DND-41 (cell line): ENCODE measurements at regions not wholly inside any gene's neighbourhood (a gene's known extent, or its start where the extent isn't known, plus 50 kb on each side); places are given as distances from the start of the nearest gene placed in this dataset.

Experiments
- ATAC-seq: fragments of 200-7000 bp; cut with Tn5 transposase; 3 replicates; pipeline ENCODE4 v1.9.1; 2021; ENCODE audit warnings: low read depth; ENCODE audit not compliant: insufficient read depth
- DNase-seq: peaks from one replicate; pipeline ENCODE4 v3.0.0-alpha.2; 2020
- H2AFZ ChIP-seq: 2 replicates; pipeline ENCODE4 v1.6.0; 2012; ENCODE audit warnings: low read depth, low read length
- H3K27ac ChIP-seq: 2 replicates; pipeline ENCODE4 v1.5.1; 2012; ENCODE audit warnings: low read length, inconsistent platforms
- H3K27me3 ChIP-seq: fragments of 200-600 bp; sonication (generic); 2 replicates; pipeline ENCODE4 v1.6.0; 2012; ENCODE audit warnings: low read length, mild to moderate bottlenecking, inconsistent platforms; ENCODE audit not compliant: insufficient read depth, poor library complexity
- H3K36me3 ChIP-seq: 2 replicates; pipeline ENCODE4 v1.5.1; 2012; ENCODE audit warnings: low read length, inconsistent platforms; ENCODE audit not compliant: insufficient read depth
- H3K4me1 ChIP-seq: 2 replicates; pipeline ENCODE4 v1.5.1; 2012; ENCODE audit warnings: mild to moderate bottlenecking, low read length; ENCODE audit not compliant: insufficient read depth
- H3K4me2 ChIP-seq: 2 replicates; pipeline ENCODE4 v1.6.0; 2012; ENCODE audit warnings: mild to moderate bottlenecking, moderate library complexity, low read length, inconsistent platforms; ENCODE audit not compliant: insufficient read depth
- H3K4me3 ChIP-seq, 2 experiments: fragments of 200-600 bp in 1 of 2; shearing (Covaris generic) in 1 of 2; 2 replicates each; pipeline ENCODE4 v1.5.1; 2012 to 2016; ENCODE audit warnings: inconsistent platforms in 2 of 2, low read length in 2 of 2, mild to moderate bottlenecking in 2 of 2, low read depth in 1 of 2, moderate library complexity in 1 of 2
- H3K79me2 ChIP-seq: 2 replicates; pipeline ENCODE4 v1.6.0; 2012; ENCODE audit warnings: low read length, inconsistent platforms; ENCODE audit not compliant: insufficient read depth
- H3K9ac ChIP-seq: 2 replicates; pipeline ENCODE4 v1.6.0; 2012; ENCODE audit warnings: low read depth, mild to moderate bottlenecking, inconsistent platforms, low read length, moderate library complexity
- H3K9me3 ChIP-seq: 2 replicates; pipeline ENCODE4 v1.5.1; 2012; ENCODE audit warnings: low read length, moderate library complexity, mild to moderate bottlenecking, inconsistent platforms; ENCODE audit not compliant: insufficient read depth, severe bottlenecking
- H4K20me1 ChIP-seq: 2 replicates; pipeline ENCODE4 v1.6.0; 2012; ENCODE audit warnings: low read length; ENCODE audit not compliant: insufficient read depth
- CTCF ChIP-seq: IDR thresholded peaks from 2 replicates; pipeline ENCODE4 v1.5.1; 2012; ENCODE audit warnings: borderline replicate concordance, low read length, moderate library complexity, mild to moderate bottlenecking; ENCODE audit not compliant: poor library complexity, severe bottlenecking; ENCODE audit errors: extremely low read depth
- EZH2 ChIP-seq: IDR thresholded peaks from 3 replicates; pipeline ENCODE4 v1.6.1; 2012; ENCODE audit warnings: borderline replicate concordance, low read depth, mild to moderate bottlenecking, moderate library complexity, low read length, inconsistent platforms; ENCODE audit not compliant: severe bottlenecking

GRCh38 chr10:110420401-110421193 is 77.1 kb upstream of the DUSP5 start:
- Histone ChIP-seq H3K9ac (no peak overlapping the region), H3K27ac (no peak overlapping the region)

GRCh38 chr10:110421512-110422138 is 76.1 kb upstream of the DUSP5 start:
- Histone ChIP-seq H3K4me2 (no peak overlapping the region), H2AFZ (no peak overlapping the region), H3K4me3 (no peak overlapping the region), H3K36me3 (no peaks in the 10 kb centered on the region), H3K27me3 (peaks cover 4% of the 10 kb centered on the region), H3K9ac (no peak overlapping the region), H3K9me3 (no peaks in the 10 kb centered on the region), H3K27ac (no peak overlapping the region), H4K20me1 (0 out of 2 replicates have a peak, but pooled peaks cover 3% of the 10 kb centered on the region), H3K4me1 (no peaks in the 10 kb centered on the region), H3K79me2 (no peaks in the 10 kb centered on the region)
- no peak for DNase-seq
- ATAC-seq: no peak
- no peak for TF ChIP-seq CTCF
- TF ChIP-seq EZH2: no peak

More at GRCh38 chr10:110420401-110421193, 77.1 kb upstream of the DUSP5 start:
- no peaks in the 10 kb centered on the region for H3K9me3 ChIP-seq
- no peak for TF ChIP-seq CTCF
- H3K27me3 ChIP-seq: peaks cover 7% of the 10 kb centered on the region
- no peak for DNase-seq
- ATAC-seq: no peak
- H3K4me3 ChIP-seq: no peak overlapping the region
- H3K4me1 ChIP-seq: no peaks in the 10 kb centered on the region
- H4K20me1 ChIP-seq: 0 out of 2 replicates have a peak, but pooled peaks cover 4% of the 10 kb centered on the region
- H2AFZ ChIP-seq: no peak overlapping the region
- no peaks in the 10 kb centered on the region for H3K36me3 ChIP-seq
- no peaks in the 10 kb centered on the region for H3K79me2 ChIP-seq
- H3K4me2 ChIP-seq: no peak overlapping the region

- Histone ChIP-seq H2AFZ (no peak overlapping the region), H3K4me1 (no peaks in the 10 kb centered on the region), H3K4me2 (no peak overlapping the region), H4K20me1 (no peaks in the 10 kb centered on the region), H3K9me3 (no peaks in the 10 kb centered on the region), H3K9ac (no peak overlapping the region), H3K27me3 (peaks cover 8% of the 10 kb centered on the region), H3K27ac (no peak overlapping the region), H3K4me3 (no peak overlapping the region), H3K36me3 (no peaks in the 10 kb centered on the region), H3K79me2 (no peaks in the 10 kb centered on the region)
- TF ChIP-seq EZH2 (no peak), CTCF (no peak)
- DNase-seq (no peak), ATAC-seq (no peak)
Observed at GRCh38 chr10:110422548-110422947, 75.2 kb upstream of the DUSP5 start.
